Vagina (tissue), 2 donors: ENCODE measurements at regions not wholly inside any gene's neighbourhood (a gene's known extent, or its start where the extent isn't known, plus 50 kb on each side); places are given as distances from the start of the nearest gene placed in this dataset.

Experiments used
- DNase-seq, 2 donors: peaks; one replicate each; pipeline ENCODE4 v3.0.0-alpha.2; 2017; ENCODE audit errors: extremely low spot score in 2 of 2
- H3K27ac ChIP-seq: fragments of 200-600 bp; sonication (generic); one replicate; pipeline ENCODE4 v1.5.1; 2019
- H3K27me3 ChIP-seq: fragments of 200-600 bp; sonication (generic); one replicate; pipeline ENCODE4 v1.5.1; 2019
- H3K36me3 ChIP-seq, 2 donors: fragments of 200-600 bp; sonication (generic); one replicate each; pipeline ENCODE4 v1.5.1; 2017 to 2019
- H3K4me1 ChIP-seq: fragments of 200-600 bp; sonication (generic); one replicate; pipeline ENCODE4 v1.5.1; 2019
- H3K4me3 ChIP-seq, 2 donors: fragments of 200-600 bp; sonication (generic); 1 replicate in 1 of 2; 2 replicates in 1 of 2; pipeline ENCODE4 v1.5.1; 2016 to 2019
- H3K9me3 ChIP-seq: fragments of 200-600 bp; sonication (generic); one replicate; pipeline ENCODE4 v1.5.1; 2019
- POLR2A ChIP-seq, 2 donors: fragments of 450-650 bp; IDR thresholded peaks; one replicate each; pipeline ENCODE4 v1.6.1; 2017; ENCODE audit warnings: antibody characterized with exemption in 2 of 2, mild to moderate bottlenecking in 2 of 2, moderate library complexity in 2 of 2
- POLR2AphosphoS5 ChIP-seq, 2 donors: sonication (generic); formaldehyde crosslinking; IDR thresholded peaks; one replicate each; pipeline ENCODE4 v1.9.0; 2017; ENCODE audit warnings: antibody characterized with exemption in 2 of 2, mild to moderate bottlenecking in 2 of 2, low read depth in 1 of 2; ENCODE audit not compliant: insufficient read depth in 1 of 2
- intact Hi-C: fragments of 100-400 bp; cut with DNase I; formaldehyde crosslinking; loops from one replicate; pipeline ENCODE4 v1.15.1; 2023
- TF ChIP-seq, protein P1 (sequence below), 3 experiments: fragments of 450-650 bp in 2 of 3; fragments of 200-600 bp in 1 of 3; sonication (generic) in 1 of 3; IDR thresholded peaks; one replicate each; pipeline ENCODE4 v1.5.1; 2017 to 2019; ENCODE audit warnings: antibody characterized with exemption in 3 of 3, mild to moderate bottlenecking in 2 of 3, moderate library complexity in 2 of 3

DNA sequence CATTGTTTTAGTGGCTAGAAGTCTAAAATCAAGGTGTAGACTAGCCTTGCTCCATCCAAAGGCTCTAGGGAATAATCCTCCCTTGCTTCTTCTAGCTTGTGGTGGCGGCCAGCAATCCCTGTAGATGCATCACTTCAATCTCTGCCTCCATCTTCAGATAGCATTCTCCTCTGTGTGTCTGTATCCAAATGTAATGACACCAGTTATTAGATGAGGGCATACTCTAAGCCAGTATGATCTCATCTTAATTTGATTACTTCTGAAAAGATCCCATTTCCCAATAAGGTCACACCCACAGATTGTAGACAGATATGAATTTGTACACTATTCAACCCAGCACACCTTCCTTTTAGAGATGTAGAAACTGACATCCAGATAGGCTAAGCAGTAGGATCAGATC, 334.5 kb upstream of the KCNMB2 start:
- Histone ChIP-seq H3K4me1 (no peaks in the 10 kb centered on the region), H3K27ac (no peak overlapping the region), H3K36me3 (no peaks in the 10 kb centered on the region), H3K4me3 (no peak overlapping the region), H3K9me3 (no peaks in the 10 kb centered on the region), H3K27me3 (no peaks in the 10 kb centered on the region)
- intact Hi-C loops, result no loop called here
- TF ChIP-seq POLR2A (IDR thresholded peaks at IDR 0.05), result no peak
- TF ChIP-seq POLR2AphosphoS5 (IDR thresholded peaks at IDR 0.05; ENCODE audit: insufficient read depth in 1 of 2, low read depth in 1 of 2), result no peak
- TF ChIP-seq, protein P1, sequence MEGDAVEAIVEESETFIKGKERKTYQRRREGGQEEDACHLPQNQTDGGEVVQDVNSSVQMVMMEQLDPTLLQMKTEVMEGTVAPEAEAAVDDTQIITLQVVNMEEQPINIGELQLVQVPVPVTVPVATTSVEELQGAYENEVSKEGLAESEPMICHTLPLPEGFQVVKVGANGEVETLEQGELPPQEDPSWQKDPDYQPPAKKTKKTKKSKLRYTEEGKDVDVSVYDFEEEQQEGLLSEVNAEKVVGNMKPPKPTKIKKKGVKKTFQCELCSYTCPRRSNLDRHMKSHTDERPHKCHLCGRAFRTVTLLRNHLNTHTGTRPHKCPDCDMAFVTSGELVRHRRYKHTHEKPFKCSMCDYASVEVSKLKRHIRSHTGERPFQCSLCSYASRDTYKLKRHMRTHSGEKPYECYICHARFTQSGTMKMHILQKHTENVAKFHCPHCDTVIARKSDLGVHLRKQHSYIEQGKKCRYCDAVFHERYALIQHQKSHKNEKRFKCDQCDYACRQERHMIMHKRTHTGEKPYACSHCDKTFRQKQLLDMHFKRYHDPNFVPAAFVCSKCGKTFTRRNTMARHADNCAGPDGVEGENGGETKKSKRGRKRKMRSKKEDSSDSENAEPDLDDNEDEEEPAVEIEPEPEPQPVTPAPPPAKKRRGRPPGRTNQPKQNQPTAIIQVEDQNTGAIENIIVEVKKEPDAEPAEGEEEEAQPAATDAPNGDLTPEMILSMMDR (IDR thresholded peaks at IDR 0.05), result no peak
- DNase-seq, result no peak

DNA sequence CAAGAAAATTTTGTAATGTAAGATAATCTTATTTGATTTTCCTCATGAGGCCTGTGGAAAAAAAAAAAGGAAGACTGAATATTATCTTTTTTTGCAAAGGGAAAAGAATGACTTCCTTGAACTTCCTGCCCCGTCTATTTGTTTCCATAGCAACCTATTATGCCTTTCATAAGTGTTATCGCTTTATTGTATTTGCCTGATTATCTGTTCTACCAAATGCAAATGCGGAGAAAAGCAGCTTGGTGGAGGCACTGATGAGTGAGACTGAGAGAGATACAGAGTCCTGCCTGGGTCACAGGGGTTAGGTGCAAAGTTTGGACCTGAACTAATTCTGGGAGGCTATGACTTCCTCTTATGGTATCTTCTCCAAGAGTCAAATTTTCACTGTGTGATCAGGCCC, 334.0 kb upstream of the KCNMB2 start:
- TF ChIP-seq, protein P1 (IDR thresholded peaks at IDR 0.05), result no peak
- TF ChIP-seq POLR2A (IDR thresholded peaks at IDR 0.05) (no peak), POLR2AphosphoS5 (IDR thresholded peaks at IDR 0.05; ENCODE audit: insufficient read depth in 1 of 2, low read depth in 1 of 2) (no peak)
- no peak for DNase-seq
- H3K36me3 ChIP-seq, result no peaks in the 10 kb centered on the region
- no peaks in the 10 kb centered on the region for H3K9me3 ChIP-seq
- H3K27ac ChIP-seq, result no peak overlapping the region
- no peaks in the 10 kb centered on the region for H3K4me1 ChIP-seq
- no peak overlapping the region for H3K4me3 ChIP-seq
- H3K27me3 ChIP-seq, result no peaks in the 10 kb centered on the region
- intact Hi-C loops, result no loop called here

DNA sequence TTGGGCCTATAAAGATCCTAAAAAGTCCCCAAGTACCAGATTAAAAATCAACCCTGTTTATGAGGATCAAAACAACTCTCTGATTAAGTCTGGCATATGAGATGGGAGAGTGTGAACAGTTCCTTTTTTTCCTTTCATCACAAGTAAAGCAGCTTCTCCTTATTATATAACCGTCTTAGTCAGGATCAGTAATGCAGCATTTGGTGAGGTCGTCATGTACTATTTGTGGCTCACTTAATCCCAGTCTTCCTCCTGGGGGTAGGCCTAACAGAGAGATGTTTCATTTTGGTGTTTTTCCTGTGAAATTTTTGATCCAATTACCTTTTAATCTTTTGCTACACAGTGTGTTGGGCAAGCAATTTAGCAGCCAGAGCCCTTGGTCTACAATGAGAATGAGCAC, 333.1 kb upstream of the KCNMB2 start:
- Histone ChIP-seq H3K4me3 (no peak overlapping the region), H3K27me3 (no peaks in the 10 kb centered on the region), H3K36me3 (no peaks in the 10 kb centered on the region), H3K4me1 (no peaks in the 10 kb centered on the region), H3K9me3 (no peaks in the 10 kb centered on the region), H3K27ac (no peak overlapping the region)
- no peak for DNase-seq
- intact Hi-C loops, result no loop called here
- no peak for TF ChIP-seq POLR2A (IDR thresholded peaks at IDR 0.05)
- TF ChIP-seq POLR2AphosphoS5 (IDR thresholded peaks at IDR 0.05; ENCODE audit: insufficient read depth in 1 of 2, low read depth in 1 of 2), result no peak
- TF ChIP-seq, protein P1 (IDR thresholded peaks at IDR 0.05), result no peak

DNA sequence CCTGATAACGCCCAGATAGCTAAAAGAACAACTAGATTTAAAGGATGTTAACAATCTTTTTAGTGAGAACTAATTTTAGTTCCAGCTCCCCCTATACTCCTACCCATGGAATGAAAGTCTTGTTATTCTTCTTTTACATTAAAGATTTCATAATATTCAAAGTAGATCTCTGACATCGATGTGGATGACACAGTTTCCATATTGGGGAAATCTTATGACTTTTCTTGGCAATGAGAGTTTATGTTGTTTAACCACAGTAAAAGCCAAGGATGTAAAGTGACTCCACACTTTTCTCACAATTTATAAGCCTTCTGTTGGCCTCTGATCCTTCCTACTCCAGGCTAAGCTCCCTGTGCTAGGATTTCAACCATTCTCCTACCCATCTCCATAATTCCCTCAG, 332.6 kb upstream of the KCNMB2 start:
- intact Hi-C loops, result no loop called here
- H3K27me3 ChIP-seq, result no peaks in the 10 kb centered on the region
- DNase-seq, result no peak
- TF ChIP-seq, protein P1 (IDR thresholded peaks at IDR 0.05), result no peak
- TF ChIP-seq POLR2A (IDR thresholded peaks at IDR 0.05) (no peak), POLR2AphosphoS5 (IDR thresholded peaks at IDR 0.05; ENCODE audit: insufficient read depth in 1 of 2, low read depth in 1 of 2) (no peak)
- H3K9me3 ChIP-seq, result no peaks in the 10 kb centered on the region
- no peaks in the 10 kb centered on the region for H3K36me3 ChIP-seq
- H3K4me1 ChIP-seq, result no peaks in the 10 kb centered on the region
- no peak overlapping the region for H3K4me3 ChIP-seq
- H3K27ac ChIP-seq, result no peak overlapping the region

DNA sequence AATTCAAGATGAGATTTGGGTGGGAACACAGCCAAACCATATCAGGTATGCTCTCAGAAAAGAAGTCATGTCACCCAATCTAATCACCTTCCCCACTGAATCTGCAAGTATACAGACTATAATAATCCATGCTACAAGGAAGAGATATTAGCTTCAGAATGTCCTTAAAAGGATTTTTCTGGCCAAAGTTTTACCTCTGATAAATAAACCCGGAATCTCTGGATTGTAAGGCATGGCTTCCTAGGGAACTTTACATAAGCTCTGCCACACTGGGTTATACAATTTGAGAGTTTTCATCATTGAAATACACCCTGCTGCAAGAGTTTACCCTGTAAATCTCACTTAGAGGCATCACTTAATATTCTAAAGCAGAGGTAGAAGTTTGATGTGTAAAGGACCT, 330.5 kb upstream of the KCNMB2 start:
- TF ChIP-seq POLR2AphosphoS5 (IDR thresholded peaks at IDR 0.05; ENCODE audit: insufficient read depth in 1 of 2, low read depth in 1 of 2) (no peak), POLR2A (IDR thresholded peaks at IDR 0.05) (no peak)
- TF ChIP-seq, protein P1 (IDR thresholded peaks at IDR 0.05), result no peak
- no peaks in the 10 kb centered on the region for H3K4me1 ChIP-seq
- H3K4me3 ChIP-seq, result no peak overlapping the region
- intact Hi-C loops, result no loop called here
- H3K36me3 ChIP-seq, result no peaks in the 10 kb centered on the region
- DNase-seq, result no peak
- H3K9me3 ChIP-seq, result no peaks in the 10 kb centered on the region
- H3K27me3 ChIP-seq, result no peaks in the 10 kb centered on the region
- H3K27ac ChIP-seq, result no peak overlapping the region
